ENCODE measurements at regions not wholly inside any gene's neighbourhood (a gene's known extent, or its start where the extent isn't known, plus 50 kb on each side); places are given as distances from the start of the nearest gene placed in this dataset.

GRCh38 chr4:106868381-106869035 lies 167.6 kb downstream of the DKK2 start:
- no peak for TF ChIP-seq CTCF (IDR thresholded peaks at IDR 0.05)
- no peak for TF ChIP-seq POLR2A (IDR thresholded peaks at IDR 0.05)
